Nephron progenitor cell (in vitro differentiated cells): ENCODE measurements at regions not wholly inside any gene's neighbourhood (a gene's known extent, or its start where the extent isn't known, plus 50 kb on each side); places are given as distances from the start of the nearest gene placed in this dataset.

Experiments used
- DNase-seq: peaks from one replicate; pipeline ENCODE4 v3.0.0; 2021
- H3K27ac Mint-ChIP-seq: 2 replicates; pipeline ENCODE4 v1.8.0; 2021; ENCODE audit warnings: mild to moderate bottlenecking, moderate library complexity, mixed read lengths
- H3K27me3 Mint-ChIP-seq: 2 replicates; pipeline ENCODE4 v1.8.0; 2021; ENCODE audit warnings: mild to moderate bottlenecking, low read depth, mixed read lengths; ENCODE audit not compliant: poor library complexity
- H3K36me3 Mint-ChIP-seq: 2 replicates; pipeline ENCODE4 v1.8.0; 2021; ENCODE audit warnings: low read depth, mixed read lengths
- H3K4me1 Mint-ChIP-seq: 2 replicates; pipeline ENCODE4 v1.8.0; 2021; ENCODE audit warnings: mixed read lengths
- H3K4me3 Mint-ChIP-seq: 2 replicates; pipeline ENCODE4 v1.8.0; 2021; ENCODE audit warnings: mild to moderate bottlenecking, moderate library complexity, mixed read lengths
- H3K9me3 Mint-ChIP-seq: 2 replicates; pipeline ENCODE4 v1.8.0; 2021; ENCODE audit warnings: mild to moderate bottlenecking, moderate library complexity, mixed read lengths
- TF ChIP-seq, protein P1 (sequence below): fragments of 200-600 bp; sonication (generic); IDR thresholded peaks from 2 replicates; pipeline ENCODE4 v1.5.0; 2021; ENCODE audit warnings: antibody characterized with exemption

DNA sequence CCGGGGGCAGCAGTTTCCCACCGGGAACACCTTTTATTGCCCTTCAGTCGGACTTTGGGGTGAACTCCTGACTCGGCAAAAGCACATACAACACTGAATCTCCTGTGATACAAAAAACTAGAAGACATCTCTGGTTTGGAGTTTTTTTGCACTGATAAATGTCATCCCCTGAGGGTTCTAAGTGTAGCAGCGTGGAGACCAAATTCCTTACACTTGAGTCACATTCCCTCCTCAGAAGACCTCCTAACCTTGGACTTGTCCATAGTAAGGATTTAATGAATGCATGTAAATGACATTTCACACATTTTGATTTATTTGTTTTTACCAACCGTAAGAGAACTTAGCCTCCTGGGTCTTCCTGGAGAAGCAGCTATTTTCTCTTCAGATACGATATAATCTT is 54.0 kb upstream of the GPR45 start:
- DNase-seq: no peak
- Mint-ChIP-seq H3K9me3 (peaks cover 30% of the 10 kb centered on the region), H3K27ac (no peak overlapping the region), H3K4me3 (no peak overlapping the region), H3K4me1 (peaks cover 15% of the 10 kb centered on the region), H3K36me3 (no peaks in the 10 kb centered on the region), H3K27me3 (peaks cover 17% of the 10 kb centered on the region)
- TF ChIP-seq, protein P1, sequence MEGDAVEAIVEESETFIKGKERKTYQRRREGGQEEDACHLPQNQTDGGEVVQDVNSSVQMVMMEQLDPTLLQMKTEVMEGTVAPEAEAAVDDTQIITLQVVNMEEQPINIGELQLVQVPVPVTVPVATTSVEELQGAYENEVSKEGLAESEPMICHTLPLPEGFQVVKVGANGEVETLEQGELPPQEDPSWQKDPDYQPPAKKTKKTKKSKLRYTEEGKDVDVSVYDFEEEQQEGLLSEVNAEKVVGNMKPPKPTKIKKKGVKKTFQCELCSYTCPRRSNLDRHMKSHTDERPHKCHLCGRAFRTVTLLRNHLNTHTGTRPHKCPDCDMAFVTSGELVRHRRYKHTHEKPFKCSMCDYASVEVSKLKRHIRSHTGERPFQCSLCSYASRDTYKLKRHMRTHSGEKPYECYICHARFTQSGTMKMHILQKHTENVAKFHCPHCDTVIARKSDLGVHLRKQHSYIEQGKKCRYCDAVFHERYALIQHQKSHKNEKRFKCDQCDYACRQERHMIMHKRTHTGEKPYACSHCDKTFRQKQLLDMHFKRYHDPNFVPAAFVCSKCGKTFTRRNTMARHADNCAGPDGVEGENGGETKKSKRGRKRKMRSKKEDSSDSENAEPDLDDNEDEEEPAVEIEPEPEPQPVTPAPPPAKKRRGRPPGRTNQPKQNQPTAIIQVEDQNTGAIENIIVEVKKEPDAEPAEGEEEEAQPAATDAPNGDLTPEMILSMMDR: no peak

DNA sequence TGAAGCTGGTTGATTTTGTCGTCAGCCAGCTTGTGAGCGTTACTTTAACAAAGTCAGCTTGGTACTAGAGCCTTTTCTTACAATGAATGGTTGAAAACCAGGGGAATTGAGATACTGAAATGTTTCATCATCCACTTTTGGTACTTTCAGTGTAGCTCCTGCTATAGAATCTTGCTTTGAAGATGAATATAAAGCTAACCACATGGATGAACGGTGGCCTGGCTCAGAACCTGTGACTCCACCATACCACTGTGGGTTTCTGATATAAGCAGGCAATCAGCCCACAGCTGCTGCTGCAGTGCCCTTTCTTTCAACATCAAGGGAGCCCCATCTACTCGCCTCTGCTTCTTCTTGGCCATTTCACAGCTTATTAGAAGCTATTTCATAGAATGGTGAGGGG is 53.2 kb upstream of the GPR45 start:
- peaks cover 15% of the 10 kb centered on the region for H3K4me1 Mint-ChIP-seq
- H3K27ac Mint-ChIP-seq: no peak overlapping the region
- H3K27me3 Mint-ChIP-seq: peaks cover 12% of the 10 kb centered on the region
- H3K9me3 Mint-ChIP-seq: peaks cover 32% of the 10 kb centered on the region
- H3K4me3 Mint-ChIP-seq: no peak overlapping the region
- no peaks in the 10 kb centered on the region for H3K36me3 Mint-ChIP-seq
- DNase-seq: no peak
- TF ChIP-seq, protein P1: no peak
